Cardiac fibroblast (primary cell): ENCODE measurements at regions not wholly inside any gene's neighbourhood (a gene's known extent, or its start where the extent isn't known, plus 50 kb on each side); places are given as distances from the start of the nearest gene placed in this dataset.

ENCODE experiments used
- DNase-seq, 2 donors: peaks; one replicate each; pipeline versions ENCODE4 v3.0.0 to v3.0.0-alpha.2; 2010; ENCODE audit warnings: low read depth in 2 of 2
- H3K4me3 ChIP-seq, 2 donors: replicated peaks in 1 of 2; 1 replicate in 1 of 2; 2 replicates in 1 of 2; pipeline ENCODE4 v1.5.1; 2011; ENCODE audit warnings: low read depth in 2 of 2, low read length in 2 of 2, mild to moderate bottlenecking in 2 of 2, moderate library complexity in 1 of 2
- CTCF ChIP-seq: IDR thresholded peaks from one replicate; pipeline ENCODE4 v1.5.1; 2011; ENCODE audit warnings: low read depth, mild to moderate bottlenecking, low read length, inconsistent platforms

DNA sequence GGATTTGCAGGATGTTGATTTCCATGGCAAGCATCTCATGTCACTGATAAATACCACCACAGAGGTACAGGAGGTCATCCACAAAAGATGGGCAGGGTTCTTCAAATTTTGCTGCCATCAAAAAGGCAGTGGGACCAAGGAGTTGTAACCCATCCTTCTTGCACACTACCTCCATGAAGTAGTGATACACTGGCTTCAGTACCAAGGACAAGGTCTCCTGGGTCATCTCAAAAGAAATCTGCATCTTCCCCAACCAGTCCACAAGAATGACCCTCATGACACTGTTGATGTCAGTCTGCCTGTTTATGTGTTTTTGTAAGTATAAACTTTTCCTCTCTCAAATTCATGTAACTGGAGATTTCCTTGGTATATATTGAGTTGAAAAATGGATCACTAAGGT is 298.2 kb downstream of the CDH9 start:
- H3K4me3 ChIP-seq = no peak overlapping the region
- no peak for TF ChIP-seq CTCF
- DNase-seq = no peak

DNA sequence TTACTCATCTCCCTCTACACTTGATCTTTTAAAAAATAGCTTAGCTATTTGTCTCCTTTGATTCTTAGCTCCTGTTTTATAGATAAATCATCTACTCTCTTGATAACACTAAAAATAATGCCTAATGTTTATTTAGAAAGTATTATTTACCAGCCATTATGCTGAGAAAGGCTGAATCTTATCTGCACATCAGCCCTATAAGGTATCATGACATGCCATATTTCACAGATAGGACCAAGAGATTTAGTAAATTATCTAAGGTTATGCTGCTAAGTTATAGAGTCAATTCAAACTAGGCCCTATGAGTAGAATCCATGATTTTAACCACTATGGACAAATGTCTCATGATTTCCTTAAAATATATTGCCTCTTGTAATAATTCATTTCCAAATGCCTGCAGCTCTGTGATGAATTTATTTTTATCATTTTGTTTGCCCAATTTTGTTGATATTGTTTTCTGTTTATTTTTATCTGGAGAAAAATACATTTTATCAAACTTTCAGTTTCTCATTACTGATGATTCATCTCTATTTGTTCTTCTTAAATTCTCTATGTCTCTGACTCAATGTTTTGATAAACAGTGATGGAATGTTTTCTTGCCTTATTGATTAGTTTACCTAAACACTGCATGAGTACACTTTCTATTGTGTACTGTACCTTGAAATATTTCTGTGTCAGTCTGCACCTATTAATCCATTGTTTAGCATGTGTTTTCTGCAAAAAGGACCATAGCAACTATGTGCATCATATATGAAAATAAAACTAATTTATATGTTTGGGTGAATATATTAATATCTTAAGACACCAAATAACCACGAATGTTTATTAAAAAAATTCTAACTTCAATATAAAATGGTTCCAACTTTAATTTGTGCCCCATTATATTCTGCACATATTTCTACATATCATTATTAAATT is 300.8 kb downstream of the CDH9 start:
- H3K4me3 ChIP-seq = no peak overlapping the region
- DNase-seq = no peak
- TF ChIP-seq CTCF = no peak

- no peak for TF ChIP-seq CTCF
These were observed 310.5 kb downstream of the CDH9 start for GRCh38 chr5:26727916-26728315.

GRCh38 chr5:26719803-26720202 is 318.6 kb downstream of the CDH9 start:
- DNase-seq = no peak
- TF ChIP-seq CTCF = no peak
- no peak overlapping the region for H3K4me3 ChIP-seq

More at GRCh38 chr5:26727916-26728315, 310.5 kb downstream of the CDH9 start:
- H3K4me3 ChIP-seq = no peak overlapping the region
- DNase-seq = no peak

DNA sequence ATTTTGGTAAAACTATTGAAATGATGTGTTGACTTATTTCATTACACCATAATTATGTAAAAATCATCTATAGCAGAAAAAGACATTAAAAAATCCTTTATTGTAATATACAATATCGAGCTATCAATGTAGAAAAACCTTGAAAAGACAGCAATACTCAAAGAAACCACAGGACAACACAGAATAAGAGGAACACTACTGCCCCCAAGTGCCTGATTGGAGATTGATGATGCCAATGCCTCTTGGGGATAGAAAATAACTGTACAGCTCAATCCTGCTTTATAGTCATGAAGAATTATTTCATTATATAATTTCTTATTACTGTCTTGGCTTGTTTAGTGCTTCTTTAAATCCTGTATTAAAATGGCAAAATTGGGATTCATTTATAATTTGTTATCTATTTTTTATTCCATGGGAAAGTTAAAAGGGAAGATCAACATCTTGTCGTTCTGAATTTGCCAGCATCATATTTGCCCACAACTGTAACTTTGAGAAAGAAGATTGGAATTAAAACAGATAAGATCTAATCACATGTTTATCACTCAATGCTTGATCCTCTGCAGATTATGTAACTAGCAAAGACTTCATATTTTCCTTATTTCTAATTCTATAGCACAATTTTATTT is 337.5 kb downstream of the CDH9 start:
- H3K4me3 ChIP-seq = no peak overlapping the region
- peak in 1 of 2 donors; percentile 10 for DNase-seq
- TF ChIP-seq CTCF = peak; percentile 6

- H3K4me3 ChIP-seq = no peak overlapping the region
- no peak for DNase-seq
- no peak for TF ChIP-seq CTCF
These were observed 345.4 kb downstream of the CDH9 start for GRCh38 chr5:26692952-26693351.
